ENCODE measurements at regions not wholly inside any gene's neighbourhood (a gene's known extent, or its start where the extent isn't known, plus 50 kb on each side); places are given as distances from the start of the nearest gene placed in this dataset.

DNA sequence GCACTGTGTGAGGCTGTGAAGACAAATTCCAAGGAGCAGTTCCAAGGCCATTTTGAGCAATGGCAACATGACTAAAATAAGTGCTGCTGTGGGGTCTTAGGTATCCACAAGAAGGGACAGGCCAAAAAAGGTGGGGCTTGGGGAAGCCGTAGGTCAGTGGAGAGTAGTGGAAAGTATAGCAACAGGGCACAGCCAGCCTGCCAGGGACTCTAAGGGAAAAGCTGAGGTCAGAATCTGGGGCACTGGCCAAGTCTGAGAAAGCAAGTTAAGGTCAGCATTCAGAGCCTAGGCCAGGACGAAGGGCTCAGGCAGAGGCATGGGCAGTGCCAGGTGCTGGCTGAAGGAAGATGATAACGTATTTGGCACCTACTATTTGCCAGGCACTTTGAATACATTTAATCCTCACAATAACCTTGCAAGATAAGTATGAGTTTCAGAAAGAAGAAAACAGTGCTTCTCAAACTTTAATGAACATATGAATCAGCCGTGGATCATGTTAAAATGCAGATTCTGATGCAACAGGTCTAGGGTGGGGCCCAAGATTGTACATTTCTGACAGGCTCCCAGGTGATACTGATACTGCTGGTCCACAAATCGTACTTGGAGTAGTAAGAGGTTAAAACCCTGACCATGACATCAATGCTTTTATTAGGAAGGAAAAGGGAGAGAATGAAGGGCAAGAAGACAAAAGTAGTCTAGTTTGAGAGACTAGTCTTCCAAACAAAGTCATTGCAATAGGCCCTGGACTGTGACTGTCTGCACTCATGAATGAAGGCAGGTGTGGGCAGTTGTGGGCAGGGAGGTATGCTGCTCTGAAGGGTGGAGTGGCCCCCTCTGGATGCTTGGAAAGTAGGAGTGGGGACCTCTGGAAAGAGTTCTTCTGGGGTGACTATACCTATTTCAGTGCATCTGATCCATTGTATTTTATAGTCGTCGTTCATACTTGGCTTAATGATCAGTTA, 106.3 kb upstream of the ANKRD28 start:
- TF ChIP-seq, protein P1, sequence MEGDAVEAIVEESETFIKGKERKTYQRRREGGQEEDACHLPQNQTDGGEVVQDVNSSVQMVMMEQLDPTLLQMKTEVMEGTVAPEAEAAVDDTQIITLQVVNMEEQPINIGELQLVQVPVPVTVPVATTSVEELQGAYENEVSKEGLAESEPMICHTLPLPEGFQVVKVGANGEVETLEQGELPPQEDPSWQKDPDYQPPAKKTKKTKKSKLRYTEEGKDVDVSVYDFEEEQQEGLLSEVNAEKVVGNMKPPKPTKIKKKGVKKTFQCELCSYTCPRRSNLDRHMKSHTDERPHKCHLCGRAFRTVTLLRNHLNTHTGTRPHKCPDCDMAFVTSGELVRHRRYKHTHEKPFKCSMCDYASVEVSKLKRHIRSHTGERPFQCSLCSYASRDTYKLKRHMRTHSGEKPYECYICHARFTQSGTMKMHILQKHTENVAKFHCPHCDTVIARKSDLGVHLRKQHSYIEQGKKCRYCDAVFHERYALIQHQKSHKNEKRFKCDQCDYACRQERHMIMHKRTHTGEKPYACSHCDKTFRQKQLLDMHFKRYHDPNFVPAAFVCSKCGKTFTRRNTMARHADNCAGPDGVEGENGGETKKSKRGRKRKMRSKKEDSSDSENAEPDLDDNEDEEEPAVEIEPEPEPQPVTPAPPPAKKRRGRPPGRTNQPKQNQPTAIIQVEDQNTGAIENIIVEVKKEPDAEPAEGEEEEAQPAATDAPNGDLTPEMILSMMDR (IDR thresholded peaks at IDR 0.05): no peak
- TF ChIP-seq POLR2A (IDR thresholded peaks at IDR 0.05) (no peak), POLR2AphosphoS5 (IDR thresholded peaks at IDR 0.05) (no peak), EP300 (IDR thresholded peaks at IDR 0.05) (no peak)
